ENCODE measurements at regions not wholly inside any gene's neighbourhood (a gene's known extent, or its start where the extent isn't known, plus 50 kb on each side); places are given as distances from the start of the nearest gene placed in this dataset.

DNA sequence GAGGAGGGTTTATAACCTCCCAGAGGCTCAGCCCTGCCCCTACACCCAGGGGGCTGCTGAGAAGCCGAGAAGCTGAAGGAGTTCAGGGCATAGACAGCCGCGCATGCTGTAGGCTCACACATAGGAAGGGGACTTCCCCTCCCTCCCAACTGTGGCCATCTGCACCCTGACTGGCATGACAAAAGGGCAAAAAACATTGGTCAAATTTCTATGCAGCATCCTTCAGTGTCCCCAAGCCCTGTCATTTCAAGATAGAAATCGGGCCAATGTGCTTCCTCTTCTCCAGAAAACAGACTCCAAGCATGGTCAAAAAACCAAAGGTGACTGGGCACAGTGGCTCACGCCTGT, 55.9 kb upstream of the MYL10 start (continued):
- no peak for TF ChIP-seq ZNF416 (CRISPR knock-in tag; IDR thresholded peaks at IDR 0.05)
- TF ChIP-seq, protein P1, sequence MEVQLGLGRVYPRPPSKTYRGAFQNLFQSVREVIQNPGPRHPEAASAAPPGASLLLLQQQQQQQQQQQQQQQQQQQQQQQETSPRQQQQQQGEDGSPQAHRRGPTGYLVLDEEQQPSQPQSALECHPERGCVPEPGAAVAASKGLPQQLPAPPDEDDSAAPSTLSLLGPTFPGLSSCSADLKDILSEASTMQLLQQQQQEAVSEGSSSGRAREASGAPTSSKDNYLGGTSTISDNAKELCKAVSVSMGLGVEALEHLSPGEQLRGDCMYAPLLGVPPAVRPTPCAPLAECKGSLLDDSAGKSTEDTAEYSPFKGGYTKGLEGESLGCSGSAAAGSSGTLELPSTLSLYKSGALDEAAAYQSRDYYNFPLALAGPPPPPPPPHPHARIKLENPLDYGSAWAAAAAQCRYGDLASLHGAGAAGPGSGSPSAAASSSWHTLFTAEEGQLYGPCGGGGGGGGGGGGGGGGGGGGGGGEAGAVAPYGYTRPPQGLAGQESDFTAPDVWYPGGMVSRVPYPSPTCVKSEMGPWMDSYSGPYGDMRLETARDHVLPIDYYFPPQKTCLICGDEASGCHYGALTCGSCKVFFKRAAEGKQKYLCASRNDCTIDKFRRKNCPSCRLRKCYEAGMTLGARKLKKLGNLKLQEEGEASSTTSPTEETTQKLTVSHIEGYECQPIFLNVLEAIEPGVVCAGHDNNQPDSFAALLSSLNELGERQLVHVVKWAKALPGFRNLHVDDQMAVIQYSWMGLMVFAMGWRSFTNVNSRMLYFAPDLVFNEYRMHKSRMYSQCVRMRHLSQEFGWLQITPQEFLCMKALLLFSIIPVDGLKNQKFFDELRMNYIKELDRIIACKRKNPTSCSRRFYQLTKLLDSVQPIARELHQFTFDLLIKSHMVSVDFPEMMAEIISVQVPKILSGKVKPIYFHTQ (CRISPR knock-in tag; IDR thresholded peaks at IDR 0.05) = no peak

DNA sequence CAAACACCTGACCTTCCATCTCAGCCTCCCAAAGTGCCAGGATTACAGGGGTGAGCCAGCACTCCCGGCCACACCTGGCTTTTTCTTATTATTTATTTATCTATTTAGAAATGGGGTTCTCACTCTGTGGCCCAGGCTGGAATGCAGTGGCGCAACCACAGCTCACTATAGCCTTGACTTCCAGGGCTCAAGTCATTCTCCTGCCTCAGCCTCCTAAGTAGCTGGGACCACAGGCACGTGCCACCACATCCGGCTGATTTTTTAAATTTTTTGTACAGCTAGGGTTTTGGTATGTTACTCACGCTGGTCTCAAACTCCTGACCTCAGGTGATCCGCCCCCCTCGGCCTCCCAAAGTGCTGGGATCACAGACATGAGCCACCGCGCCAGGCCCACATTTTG, 56.9 kb upstream of the MYL10 start:
- H3K36me3 Mint-ChIP-seq = no peaks in the 10 kb centered on the region
- CTCF ChIA-PET = interaction anchor here (0.8 to 1.4 kb wide), 4 partner anchors 15 to 119 kb away, joined by 4 to 6 read pairs (median 4); no protein-coding TSS in a partner anchor
- no peak overlapping the region for H3K27ac Mint-ChIP-seq
- H3K27me3 Mint-ChIP-seq (ENCODE audit: low read depth) = peaks cover 7% of the 10 kb centered on the region
- H3K9me3 Mint-ChIP-seq = no peaks in the 10 kb centered on the region
- H3K4me1 Mint-ChIP-seq = peaks cover 3% of the 10 kb centered on the region; the same call in 1 of the 2 replicates
- DNase-seq (ENCODE audit: low spot score) = no peak
- no peak for ATAC-seq
- H3K4me3 Mint-ChIP-seq = no peak overlapping the region
- TF ChIP-seq, protein P2, sequence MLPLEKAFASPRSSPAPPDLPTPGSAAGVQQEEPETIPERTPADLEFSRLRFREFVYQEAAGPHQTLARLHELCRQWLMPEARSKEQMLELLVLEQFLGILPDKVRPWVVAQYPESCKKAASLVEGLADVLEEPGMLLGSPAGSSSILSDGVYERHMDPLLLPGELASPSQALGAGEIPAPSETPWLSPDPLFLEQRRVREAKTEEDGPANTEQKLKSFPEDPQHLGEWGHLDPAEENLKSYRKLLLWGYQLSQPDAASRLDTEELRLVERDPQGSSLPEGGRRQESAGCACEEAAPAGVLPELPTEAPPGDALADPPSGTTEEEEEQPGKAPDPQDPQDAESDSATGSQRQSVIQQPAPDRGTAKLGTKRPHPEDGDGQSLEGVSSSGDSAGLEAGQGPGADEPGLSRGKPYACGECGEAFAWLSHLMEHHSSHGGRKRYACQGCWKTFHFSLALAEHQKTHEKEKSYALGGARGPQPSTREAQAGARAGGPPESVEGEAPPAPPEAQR (CRISPR knock-in tag; IDR thresholded peaks at IDR 0.05) = no peak
- TF ChIP-seq NR2C2 (CRISPR knock-in tag; IDR thresholded peaks at IDR 0.05) (no peak), IRF2 (CRISPR knock-in tag; IDR thresholded peaks at IDR 0.05; ENCODE audit: borderline replicate concordance, low read depth) (no peak), ZNF416 (CRISPR knock-in tag; IDR thresholded peaks at IDR 0.05) (no peak), PRRX2 (CRISPR knock-in tag; IDR thresholded peaks at IDR 0.05) (no peak), ELF4 (CRISPR knock-in tag; IDR thresholded peaks at IDR 0.05; ENCODE audit: low read depth) (no peak), NR1H2 (CRISPR knock-in tag; IDR thresholded peaks at IDR 0.05) (no peak), TEAD4 (CRISPR knock-in tag; IDR thresholded peaks at IDR 0.05) (no peak), FOXP1 (CRISPR knock-in tag; IDR thresholded peaks at IDR 0.05; ENCODE audit: borderline replicate concordance) (no peak), SMAD4 (CRISPR knock-in tag; IDR thresholded peaks at IDR 0.05) (no peak), TEAD1 (CRISPR knock-in tag; IDR thresholded peaks at IDR 0.05) (no peak), ZBTB21 (CRISPR knock-in tag; IDR thresholded peaks at IDR 0.05; ENCODE audit: borderline replicate concordance) (no peak), ZNF219 (CRISPR knock-in tag; IDR thresholded peaks at IDR 0.05; ENCODE audit: borderline replicate concordance) (no peak), GTF2I (CRISPR knock-in tag; conservative IDR thresholded peaks at IDR 0.05) (no peak), SOX15 (CRISPR knock-in tag; IDR thresholded peaks at IDR 0.05) (no peak)
- TF ChIP-seq, protein P3, sequence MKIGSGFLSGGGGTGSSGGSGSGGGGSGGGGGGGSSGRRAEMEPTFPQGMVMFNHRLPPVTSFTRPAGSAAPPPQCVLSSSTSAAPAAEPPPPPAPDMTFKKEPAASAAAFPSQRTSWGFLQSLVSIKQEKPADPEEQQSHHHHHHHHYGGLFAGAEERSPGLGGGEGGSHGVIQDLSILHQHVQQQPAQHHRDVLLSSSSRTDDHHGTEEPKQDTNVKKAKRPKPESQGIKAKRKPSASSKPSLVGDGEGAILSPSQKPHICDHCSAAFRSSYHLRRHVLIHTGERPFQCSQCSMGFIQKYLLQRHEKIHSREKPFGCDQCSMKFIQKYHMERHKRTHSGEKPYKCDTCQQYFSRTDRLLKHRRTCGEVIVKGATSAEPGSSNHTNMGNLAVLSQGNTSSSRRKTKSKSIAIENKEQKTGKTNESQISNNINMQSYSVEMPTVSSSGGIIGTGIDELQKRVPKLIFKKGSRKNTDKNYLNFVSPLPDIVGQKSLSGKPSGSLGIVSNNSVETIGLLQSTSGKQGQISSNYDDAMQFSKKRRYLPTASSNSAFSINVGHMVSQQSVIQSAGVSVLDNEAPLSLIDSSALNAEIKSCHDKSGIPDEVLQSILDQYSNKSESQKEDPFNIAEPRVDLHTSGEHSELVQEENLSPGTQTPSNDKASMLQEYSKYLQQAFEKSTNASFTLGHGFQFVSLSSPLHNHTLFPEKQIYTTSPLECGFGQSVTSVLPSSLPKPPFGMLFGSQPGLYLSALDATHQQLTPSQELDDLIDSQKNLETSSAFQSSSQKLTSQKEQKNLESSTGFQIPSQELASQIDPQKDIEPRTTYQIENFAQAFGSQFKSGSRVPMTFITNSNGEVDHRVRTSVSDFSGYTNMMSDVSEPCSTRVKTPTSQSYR (CRISPR knock-in tag; IDR thresholded peaks at IDR 0.05) = no peak
- TF ChIP-seq, protein P4, sequence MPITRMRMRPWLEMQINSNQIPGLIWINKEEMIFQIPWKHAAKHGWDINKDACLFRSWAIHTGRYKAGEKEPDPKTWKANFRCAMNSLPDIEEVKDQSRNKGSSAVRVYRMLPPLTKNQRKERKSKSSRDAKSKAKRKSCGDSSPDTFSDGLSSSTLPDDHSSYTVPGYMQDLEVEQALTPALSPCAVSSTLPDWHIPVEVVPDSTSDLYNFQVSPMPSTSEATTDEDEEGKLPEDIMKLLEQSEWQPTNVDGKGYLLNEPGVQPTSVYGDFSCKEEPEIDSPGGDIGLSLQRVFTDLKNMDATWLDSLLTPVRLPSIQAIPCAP (CRISPR knock-in tag; IDR thresholded peaks at IDR 0.05) = no peak
- TF ChIP-seq, protein P5, sequence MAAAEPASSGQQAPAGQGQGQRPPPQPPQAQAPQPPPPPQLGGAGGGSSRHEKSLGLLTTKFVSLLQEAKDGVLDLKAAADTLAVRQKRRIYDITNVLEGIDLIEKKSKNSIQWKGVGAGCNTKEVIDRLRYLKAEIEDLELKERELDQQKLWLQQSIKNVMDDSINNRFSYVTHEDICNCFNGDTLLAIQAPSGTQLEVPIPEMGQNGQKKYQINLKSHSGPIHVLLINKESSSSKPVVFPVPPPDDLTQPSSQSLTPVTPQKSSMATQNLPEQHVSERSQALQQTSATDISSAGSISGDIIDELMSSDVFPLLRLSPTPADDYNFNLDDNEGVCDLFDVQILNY (CRISPR knock-in tag; IDR thresholded peaks at IDR 0.05) = no peak
- TF ChIP-seq, protein P6, sequence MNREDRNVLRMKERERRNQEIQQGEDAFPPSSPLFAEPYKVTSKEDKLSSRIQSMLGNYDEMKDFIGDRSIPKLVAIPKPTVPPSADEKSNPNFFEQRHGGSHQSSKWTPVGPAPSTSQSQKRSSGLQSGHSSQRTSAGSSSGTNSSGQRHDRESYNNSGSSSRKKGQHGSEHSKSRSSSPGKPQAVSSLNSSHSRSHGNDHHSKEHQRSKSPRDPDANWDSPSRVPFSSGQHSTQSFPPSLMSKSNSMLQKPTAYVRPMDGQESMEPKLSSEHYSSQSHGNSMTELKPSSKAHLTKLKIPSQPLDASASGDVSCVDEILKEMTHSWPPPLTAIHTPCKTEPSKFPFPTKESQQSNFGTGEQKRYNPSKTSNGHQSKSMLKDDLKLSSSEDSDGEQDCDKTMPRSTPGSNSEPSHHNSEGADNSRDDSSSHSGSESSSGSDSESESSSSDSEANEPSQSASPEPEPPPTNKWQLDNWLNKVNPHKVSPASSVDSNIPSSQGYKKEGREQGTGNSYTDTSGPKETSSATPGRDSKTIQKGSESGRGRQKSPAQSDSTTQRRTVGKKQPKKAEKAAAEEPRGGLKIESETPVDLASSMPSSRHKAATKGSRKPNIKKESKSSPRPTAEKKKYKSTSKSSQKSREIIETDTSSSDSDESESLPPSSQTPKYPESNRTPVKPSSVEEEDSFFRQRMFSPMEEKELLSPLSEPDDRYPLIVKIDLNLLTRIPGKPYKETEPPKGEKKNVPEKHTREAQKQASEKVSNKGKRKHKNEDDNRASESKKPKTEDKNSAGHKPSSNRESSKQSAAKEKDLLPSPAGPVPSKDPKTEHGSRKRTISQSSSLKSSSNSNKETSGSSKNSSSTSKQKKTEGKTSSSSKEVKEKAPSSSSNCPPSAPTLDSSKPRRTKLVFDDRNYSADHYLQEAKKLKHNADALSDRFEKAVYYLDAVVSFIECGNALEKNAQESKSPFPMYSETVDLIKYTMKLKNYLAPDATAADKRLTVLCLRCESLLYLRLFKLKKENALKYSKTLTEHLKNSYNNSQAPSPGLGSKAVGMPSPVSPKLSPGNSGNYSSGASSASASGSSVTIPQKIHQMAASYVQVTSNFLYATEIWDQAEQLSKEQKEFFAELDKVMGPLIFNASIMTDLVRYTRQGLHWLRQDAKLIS (CRISPR knock-in tag; IDR thresholded peaks at IDR 0.05; ENCODE audit: borderline replicate concordance) = no peak
- POLR2A ChIA-PET = no interaction called here
